Heart left ventricle (tissue), 13 donors: ENCODE measurements at regions not wholly inside any gene's neighbourhood (a gene's known extent, or its start where the extent isn't known, plus 50 kb on each side); places are given as distances from the start of the nearest gene placed in this dataset.

Source experiments
- CTCF ChIP-seq, 12 donors: fragments of 200-600 bp; sonication (generic) in 4 of 12; IDR thresholded peaks; one replicate each; pipeline versions ENCODE4 v1.5.0 to v1.8.0; 2018 to 2022; ENCODE audit warnings: antibody characterized with exemption in 12 of 12, mild to moderate bottlenecking in 5 of 12
- POLR2A ChIP-seq, 2 donors: fragments of 450-650 bp; IDR thresholded peaks; one replicate each; pipeline ENCODE4 v1.6.1; 2017; ENCODE audit warnings: antibody characterized with exemption in 2 of 2, mild to moderate bottlenecking in 2 of 2, moderate library complexity in 2 of 2
- donor health status: ischemic (EF 13 %, LVEDD 7.1; RV severe dilation, severe dysfunction).
- donor health status: DM: no; HTN: yes; CAD: no.
- donor health status: DM: no; HTN: no; CAD: no.
- donor health status: ischemic (EF 25% LVEDD 6.9; RV normal size, moderate dysfunction).
- donor health status: ischemic (EF 25% LVEDD 5.7; RV mildly dilated, moderate dysfunction).
- donor health status: ischemic (EF 35%, LVEDD 5.7; RV mildly dilated, moderate dysfunction).
- donor health status: nonischemic (EF 11% LVEDD 7.7; RV severe dilation, severe dysfunction).
- donor health status: DM: yes; HTN: yes; CAD: no.
- donor health status: PGD.
- donor health status: ischemic (EF 29% LVEDD 5.4; RV normal size, mild dysfunction).
- donor health status: nonischemic (EF 23%, LVEDD 6.1; RV moderate dilation, normal function).

DNA sequence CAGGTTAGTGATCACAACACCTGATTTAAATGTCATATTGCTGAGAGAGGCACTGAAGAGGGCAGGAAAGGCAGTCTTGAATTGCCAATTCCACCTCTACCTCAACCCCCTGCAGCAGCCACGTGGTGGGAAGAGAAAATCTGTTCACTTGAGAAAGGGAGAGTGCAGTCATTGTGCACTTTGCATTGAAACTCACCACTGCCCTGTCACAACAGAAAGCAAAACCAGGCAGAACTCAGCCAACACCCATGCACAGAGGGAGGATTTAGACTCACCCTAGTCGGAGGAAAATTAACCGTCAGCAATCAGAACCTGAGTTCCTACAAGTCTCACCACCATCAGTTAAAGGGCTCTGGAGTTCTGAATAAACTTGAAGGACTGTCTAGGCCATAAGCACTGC is 1040.2 kb downstream of the HACE1 start:
- TF ChIP-seq POLR2A (IDR thresholded peaks at IDR 0.05) = no peak
- no peak for TF ChIP-seq CTCF (IDR thresholded peaks at IDR 0.05)
